H1 (cell line): ENCODE measurements at regions not wholly inside any gene's neighbourhood (a gene's known extent, or its start where the extent isn't known, plus 50 kb on each side); places are given as distances from the start of the nearest gene placed in this dataset.

Experiments
- CHD7 ChIP-seq: fragments of 300-600 bp; sonication (generic); IDR thresholded peaks from 2 replicates; pipeline ENCODE4 v1.7.1; 2012; ENCODE audit warnings: low read length, moderate library complexity, mild to moderate bottlenecking, inconsistent platforms; ENCODE audit not compliant: insufficient replicate concordance

- no peak for TF ChIP-seq CHD7
- TF ChIP-seq, all 59 proteins: peak for 0
These were observed 119.8 kb upstream of the ATP6AP2 start (continued) for GRCh38 chrX:40460926-40461325.
